IgD-negative memory B cell (primary cell): ENCODE measurements at regions not wholly inside any gene's neighbourhood (a gene's known extent, or its start where the extent isn't known, plus 50 kb on each side); places are given as distances from the start of the nearest gene placed in this dataset.

Experiments
- H3K27ac Mint-ChIP-seq, 3 donors: one replicate each; pipeline ENCODE4 v1.8.0; 2020 to 2022; ENCODE audit warnings: mild to moderate bottlenecking in 3 of 3, mixed read lengths in 3 of 3, moderate library complexity in 1 of 3
- H3K27me3 Mint-ChIP-seq: one replicate; pipeline ENCODE4 v1.8.0; 2021; ENCODE audit warnings: mixed read lengths
- H3K36me3 Mint-ChIP-seq: one replicate; pipeline ENCODE4 v1.8.0; 2020; ENCODE audit warnings: mild to moderate bottlenecking, mixed read lengths
- H3K4me1 Mint-ChIP-seq, 3 donors: one replicate each; pipeline ENCODE4 v1.8.0; 2020 to 2022; ENCODE audit warnings: mixed read lengths in 3 of 3, mild to moderate bottlenecking in 1 of 3
- H3K4me3 Mint-ChIP-seq, 4 donors: one replicate each; pipeline ENCODE4 v1.8.0; 2020 to 2022; ENCODE audit warnings: mild to moderate bottlenecking in 4 of 4, mixed read lengths in 4 of 4, moderate library complexity in 3 of 4
- H3K9me3 Mint-ChIP-seq, 3 donors: one replicate each; pipeline ENCODE4 v1.8.0; 2020 to 2021; ENCODE audit warnings: mixed read lengths in 3 of 3, mild to moderate bottlenecking in 1 of 3

- Mint-ChIP-seq H3K27me3 (peaks cover 4% of the 10 kb centered on the region), H3K27ac (no peak overlapping the region), H3K36me3 (peaks cover 2% of the 10 kb centered on the region), H3K9me3 (peaks cover 1 to 6% (median 2%) of the 10 kb centered on the region in 3 donors), H3K4me3 (no peak overlapping the region), H3K4me1 (no peaks in the 10 kb centered on the region)
Observed at GRCh38 chr2:2834516-2835254, 503.6 kb upstream of the MYT1L start.

GRCh38 chr2:2834105-2834504 lies 503.0 kb upstream of the MYT1L start:
- H3K9me3 Mint-ChIP-seq, result peaks cover 1 to 6% (median 2%) of the 10 kb centered on the region in 3 donors
- peaks cover 4% of the 10 kb centered on the region for H3K27me3 Mint-ChIP-seq
- H3K27ac Mint-ChIP-seq, result no peak overlapping the region
- no peaks in the 10 kb centered on the region for H3K4me1 Mint-ChIP-seq
- H3K4me3 Mint-ChIP-seq, result no peak overlapping the region
- peaks cover 2% of the 10 kb centered on the region for H3K36me3 Mint-ChIP-seq

GRCh38 chr2:2832657-2833056 lies 501.6 kb upstream of the MYT1L start:
- no peak overlapping the region for H3K4me3 Mint-ChIP-seq
- peaks cover 1 to 6% (median 2%) of the 10 kb centered on the region in 3 donors for H3K9me3 Mint-ChIP-seq
- no peak overlapping the region for H3K27ac Mint-ChIP-seq
- H3K36me3 Mint-ChIP-seq, result peaks cover 2% of the 10 kb centered on the region
- H3K4me1 Mint-ChIP-seq, result no peaks in the 10 kb centered on the region
- no peaks in the 10 kb centered on the region for H3K27me3 Mint-ChIP-seq

GRCh38 chr2:2831633-2832032 lies 500.6 kb upstream of the MYT1L start:
- H3K27ac Mint-ChIP-seq, result no peak overlapping the region
- H3K4me3 Mint-ChIP-seq, result no peak overlapping the region
- H3K4me1 Mint-ChIP-seq, result no peaks in the 10 kb centered on the region
- H3K27me3 Mint-ChIP-seq, result no peaks in the 10 kb centered on the region
- H3K9me3 Mint-ChIP-seq, result peaks cover 1 to 6% (median 2%) of the 10 kb centered on the region in 3 donors
- peaks cover 2% of the 10 kb centered on the region for H3K36me3 Mint-ChIP-seq

GRCh38 chr2:2830576-2830975 lies 499.5 kb upstream of the MYT1L start:
- peaks cover 1 to 6% (median 2%) of the 10 kb centered on the region in 3 donors for H3K9me3 Mint-ChIP-seq
- H3K4me3 Mint-ChIP-seq, result no peak overlapping the region
- no peaks in the 10 kb centered on the region for H3K27me3 Mint-ChIP-seq
- H3K4me1 Mint-ChIP-seq, result no peaks in the 10 kb centered on the region
- H3K27ac Mint-ChIP-seq, result no peak overlapping the region
- H3K36me3 Mint-ChIP-seq, result peaks cover 2% of the 10 kb centered on the region

- no peak overlapping the region for H3K4me3 Mint-ChIP-seq
- peaks cover 4 to 10% (median 4%) of the 10 kb centered on the region in 3 donors for H3K9me3 Mint-ChIP-seq
- H3K4me1 Mint-ChIP-seq, result no peaks in the 10 kb centered on the region
- no peaks in the 10 kb centered on the region for H3K27me3 Mint-ChIP-seq
- H3K36me3 Mint-ChIP-seq, result peaks cover 2% of the 10 kb centered on the region
- no peak overlapping the region for H3K27ac Mint-ChIP-seq
Observed at GRCh38 chr2:2828774-2829368, 497.8 kb upstream of the MYT1L start.

- H3K36me3 Mint-ChIP-seq, result peaks cover 2% of the 10 kb centered on the region
- no peak overlapping the region for H3K27ac Mint-ChIP-seq
- H3K9me3 Mint-ChIP-seq, result peaks cover 4 to 11% (median 5%) of the 10 kb centered on the region in 3 donors
- H3K4me3 Mint-ChIP-seq, result no peak overlapping the region
- no peaks in the 10 kb centered on the region for H3K4me1 Mint-ChIP-seq
- H3K27me3 Mint-ChIP-seq, result no peaks in the 10 kb centered on the region
Observed at GRCh38 chr2:2827761-2828221, 496.7 kb upstream of the MYT1L start.

GRCh38 chr2:2827046-2827636 lies 496.1 kb upstream of the MYT1L start:
- no peak overlapping the region for H3K4me3 Mint-ChIP-seq
- peaks cover 2% of the 10 kb centered on the region for H3K36me3 Mint-ChIP-seq
- peaks cover 5 to 14% (median 7%) of the 10 kb centered on the region in 3 donors for H3K9me3 Mint-ChIP-seq

GRCh38 chr2:2826621-2827020 lies 495.5 kb upstream of the MYT1L start:
- Mint-ChIP-seq H3K4me3 (no peak overlapping the region), H3K36me3 (no peaks in the 10 kb centered on the region), H3K9me3 (peaks cover 5 to 14% (median 7%) of the 10 kb centered on the region in 3 donors), H3K4me1 (no peaks in the 10 kb centered on the region), H3K27ac (no peak overlapping the region), H3K27me3 (no peaks in the 10 kb centered on the region)

More at GRCh38 chr2:2827046-2827636, 496.1 kb upstream of the MYT1L start:
- Mint-ChIP-seq H3K27ac (no peak overlapping the region), H3K4me1 (no peaks in the 10 kb centered on the region), H3K27me3 (no peaks in the 10 kb centered on the region)

GRCh38 chr2:2826209-2826551 lies 495.1 kb upstream of the MYT1L start:
- no peaks in the 10 kb centered on the region for H3K4me1 Mint-ChIP-seq
- H3K36me3 Mint-ChIP-seq, result no peaks in the 10 kb centered on the region
- no peaks in the 10 kb centered on the region for H3K27me3 Mint-ChIP-seq
- peaks cover 5 to 15% (median 10%) of the 10 kb centered on the region in 3 donors for H3K9me3 Mint-ChIP-seq
- no peak overlapping the region for H3K4me3 Mint-ChIP-seq
- H3K27ac Mint-ChIP-seq, result no peak overlapping the region

- Mint-ChIP-seq H3K4me3 (no peak overlapping the region), H3K27me3 (no peaks in the 10 kb centered on the region)
Observed at GRCh38 chr2:2825516-2826208, 494.6 kb upstream of the MYT1L start.

GRCh38 chr2:2825062-2825461 lies 494.0 kb upstream of the MYT1L start:
- no peak overlapping the region for H3K4me3 Mint-ChIP-seq
- no peaks in the 10 kb centered on the region for H3K4me1 Mint-ChIP-seq
- H3K36me3 Mint-ChIP-seq, result no peaks in the 10 kb centered on the region
- no peak overlapping the region for H3K27ac Mint-ChIP-seq
- no peaks in the 10 kb centered on the region for H3K27me3 Mint-ChIP-seq
- H3K9me3 Mint-ChIP-seq, result peaks cover 3 to 16% (median 9%) of the 10 kb centered on the region in 3 donors

More at GRCh38 chr2:2825516-2826208, 494.6 kb upstream of the MYT1L start:
- H3K4me1 Mint-ChIP-seq, result no peaks in the 10 kb centered on the region
- H3K9me3 Mint-ChIP-seq, result peaks cover 5 to 13% (median 10%) of the 10 kb centered on the region in 3 donors
- H3K36me3 Mint-ChIP-seq, result no peaks in the 10 kb centered on the region
- no peak overlapping the region for H3K27ac Mint-ChIP-seq

- Mint-ChIP-seq H3K4me3 (no peak overlapping the region), H3K4me1 (no peaks in the 10 kb centered on the region), H3K27me3 (no peaks in the 10 kb centered on the region), H3K9me3 (peaks cover 3 to 19% (median 9%) of the 10 kb centered on the region in 3 donors), H3K27ac (no peak overlapping the region), H3K36me3 (no peaks in the 10 kb centered on the region)
Observed at GRCh38 chr2:2824588-2824987, 493.5 kb upstream of the MYT1L start.

GRCh38 chr2:2823061-2823753 lies 492.1 kb upstream of the MYT1L start:
- Mint-ChIP-seq H3K36me3 (no peaks in the 10 kb centered on the region), H3K27me3 (no peaks in the 10 kb centered on the region), H3K4me3 (no peak overlapping the region), H3K4me1 (no peaks in the 10 kb centered on the region), H3K9me3 (peaks cover 4 to 19% (median 9%) of the 10 kb centered on the region in 3 donors), H3K27ac (no peak overlapping the region)
